ENCODE measurements at regions not wholly inside any gene's neighbourhood (a gene's known extent, or its start where the extent isn't known, plus 50 kb on each side); places are given as distances from the start of the nearest gene placed in this dataset.

DNA sequence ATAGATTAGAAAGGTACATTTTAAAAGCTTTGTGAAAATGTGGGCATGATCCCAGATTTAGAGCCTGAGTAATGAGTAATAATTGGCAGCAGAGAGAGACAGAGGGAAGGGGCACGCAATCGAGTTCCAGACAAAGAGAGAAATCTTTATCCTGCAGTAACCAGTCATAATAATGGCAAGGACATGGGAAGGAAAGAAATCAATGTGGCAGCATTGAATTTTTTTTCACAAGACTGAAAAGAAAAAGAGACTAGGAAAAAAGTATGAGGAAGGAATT is 790.8 kb upstream of the SOX9 start:
- TF ChIP-seq CTCF (IDR thresholded peaks at IDR 0.05) (no peak), POLR2A (IDR thresholded peaks at IDR 0.05) (no peak)

Measured in Peyer's patch (tissue), 4 donors.